ENCODE measurements at regions not wholly inside any gene's neighbourhood (a gene's known extent, or its start where the extent isn't known, plus 50 kb on each side); places are given as distances from the start of the nearest gene placed in this dataset.
"Not testable (repeated sequence)": the region's sequence is repeated elsewhere in the genome, so short reads cannot be mapped to it uniquely, and the experiment has no call there.

- DNase-seq = not testable (repeated sequence)
Observed at GRCh38 chr4:142897518-142897917, 51.4 kb upstream of the INPP4B start.

GRCh38 chr4:142900622-142901021, 54.5 kb upstream of the INPP4B start:
- DNase-seq = no peak

- no peak for DNase-seq
Observed at GRCh38 chr4:142901166-142901662, 55.1 kb upstream of the INPP4B start.

- DNase-seq = not testable (repeated sequence)
Observed at GRCh38 chr4:142903617-142904016, 57.5 kb upstream of the INPP4B start.

- DNase-seq = no peak
Observed at GRCh38 chr4:142909908-142910307, 63.8 kb upstream of the INPP4B start.

- no peak for DNase-seq
Observed at GRCh38 chr4:142913034-142913433, 66.9 kb upstream of the INPP4B start.

GRCh38 chr4:142913461-142914030, 67.4 kb upstream of the INPP4B start:
- DNase-seq = no peak

- DNase-seq = no peak
Observed at GRCh38 chr4:142917678-142918077, 71.6 kb upstream of the INPP4B start.

- no peak for DNase-seq
Observed at GRCh38 chr4:142922720-142923119, 76.6 kb upstream of the INPP4B start.

- DNase-seq = no peak
Observed at GRCh38 chr4:142923619-142924018, 77.5 kb upstream of the INPP4B start.

- DNase-seq = no peak
Observed at GRCh38 chr4:142925161-142925560, 79.1 kb upstream of the INPP4B start.

- no peak for DNase-seq
Observed at GRCh38 chr4:142927721-142928120, 81.6 kb upstream of the INPP4B start.

GRCh38 chr4:142929526-142929925, 83.4 kb upstream of the INPP4B start:
- no peak for DNase-seq

GRCh38 chr4:142933207-142933606, 87.1 kb upstream of the INPP4B start:
- DNase-seq = no peak

GRCh38 chr4:142940425-142941330, 94.6 kb upstream of the INPP4B start:
- DNase-seq = peak; percentile 29

GRCh38 chr4:142944565-142944964, 98.5 kb upstream of the INPP4B start:
- no peak for DNase-seq

GRCh38 chr4:142952821-142953580, 106.9 kb upstream of the INPP4B start:
- DNase-seq = no peak

GRCh38 chr4:142954415-142954814, 108.3 kb upstream of the INPP4B start:
- no peak for DNase-seq

- no peak for DNase-seq
Observed at GRCh38 chr4:142955501-142955900, 109.4 kb upstream of the INPP4B start.

GRCh38 chr4:142959173-142959572, 113.1 kb upstream of the INPP4B start:
- no peak for DNase-seq

GRCh38 chr4:142960126-142960525, 114.0 kb upstream of the INPP4B start:
- DNase-seq = no peak

- no peak for DNase-seq
Observed at GRCh38 chr4:142960867-142961644, 115.0 kb upstream of the INPP4B start.

- no peak for DNase-seq
Observed at GRCh38 chr4:142961866-142962265, 115.8 kb upstream of the INPP4B start.
